SK-N-MC (cell line): ENCODE measurements at regions not wholly inside any gene's neighbourhood (a gene's known extent, or its start where the extent isn't known, plus 50 kb on each side); places are given as distances from the start of the nearest gene placed in this dataset.

ENCODE experiments used
- EZH2 ChIP-seq: fragments of 200-600 bp; sonication (generic); IDR thresholded peaks from one replicate; pipeline ENCODE4 v1.6.1; 2017; ENCODE audit warnings: antibody characterized with exemption
- FOXP2 ChIP-seq: optimal IDR thresholded peaks from 2 replicates; pipeline ENCODE3; 2011; ENCODE audit warnings: mild to moderate bottlenecking, moderate library complexity; ENCODE audit not compliant: insufficient read depth; ENCODE audit errors: extremely low read length, control extremely low read depth
- POLR2AphosphoS5 ChIP-seq: IDR thresholded peaks from 2 replicates; pipeline ENCODE4 v1.6.1; 2012; ENCODE audit warnings: mild to moderate bottlenecking, low read depth, low read length, borderline replicate concordance

DNA sequence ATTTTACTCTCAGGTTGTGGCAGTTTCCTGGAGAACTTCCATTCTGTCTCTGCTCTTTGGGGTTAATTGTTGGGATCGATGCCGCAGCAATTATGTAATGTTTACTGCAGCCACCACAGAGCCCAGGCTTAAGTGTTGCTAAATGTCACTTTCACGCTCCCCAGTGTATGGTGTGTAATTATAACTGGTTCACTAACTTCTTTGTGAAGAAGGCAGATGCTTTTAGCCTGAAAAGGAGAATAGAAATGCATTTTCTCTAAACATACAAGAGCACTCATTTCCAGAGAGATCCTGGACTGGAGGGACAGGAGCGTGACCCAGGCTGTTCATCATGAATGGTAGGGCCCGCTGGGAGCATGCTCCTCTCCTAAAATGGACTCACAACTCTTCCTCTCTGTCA lies 132.2 kb upstream of the PLET1 start:
- TF ChIP-seq EZH2 (no peak), POLR2AphosphoS5 (no peak), FOXP2 (no peak)
